HepG2 (cell line): ENCODE measurements at regions not wholly inside any gene's neighbourhood (a gene's known extent, or its start where the extent isn't known, plus 50 kb on each side); places are given as distances from the start of the nearest gene placed in this dataset.

Source experiments
- ATAC-seq: fragments of 200-7000 bp; cut with Tn5 transposase; 3 replicates; pipeline ENCODE4 v1.9.1; 2020; ENCODE audit warnings: mild to moderate bottlenecking, moderate library complexity
- BruUV-seq: library from RNA; stranded (reverse); fragments of 400-500 nt; replicated peaks from 2 replicates; lab custom pipeline; 2021; lab: Mats Ljungman, UMichigan
- CTCF ChIA-PET: fragments of 300-600 bp; formaldehyde crosslinking; extraction: SDS; loops from one replicate; lab custom pipeline; 2021; ENCODE audit warnings: low total read pairs, inconsistent platforms, low intra/inter-chr PET ratio; lab: Yijun Ruan, JAX
- POLR2A ChIA-PET: fragments of 350-600 bp; sonication (Branson Sonifier 250); formaldehyde crosslinking; loops from one replicate; lab custom pipeline; 2020; ENCODE audit warnings: antibody characterized with exemption, inconsistent platforms; lab: Yijun Ruan, JAX
- DNase-seq: peaks from one replicate; pipeline ENCODE4 v3.0.0-alpha.2; 2015; ENCODE audit warnings: low spot score
- FAIRE-seq: peaks from 3 replicates; lab custom pipeline; 2011; peaks lifted over from hg19 to GRCh38; lab: Jason Lieb, UNC
- H2AFZ ChIP-seq: one replicate; pipeline ENCODE4 v1.6.1; 2011; ENCODE audit warnings: low read length, inconsistent platforms
- H3K27ac ChIP-seq: fragments of 300-600 bp; 3 replicates; pipeline ENCODE4 v1.8.0; 2011; ENCODE audit warnings: mixed run types, mild to moderate bottlenecking, mixed read lengths, low read length, inconsistent platforms; ENCODE audit not compliant: insufficient read depth; ENCODE audit errors: extremely low read length
- H3K27me3 ChIP-seq, 2 experiments: fragments of 200-600 bp in 1 of 2; 2 replicates in 1 of 2; 3 replicates in 1 of 2; pipeline versions ENCODE4 v1.6.0 to v1.8.0; 2011; ENCODE audit warnings: low read length in 2 of 2, mild to moderate bottlenecking in 2 of 2, moderate library complexity in 2 of 2, inconsistent platforms in 1 of 2; ENCODE audit not compliant: insufficient read depth in 2 of 2, control insufficient read depth in 1 of 2
- H3K36me3 ChIP-seq, 2 experiments: fragments of 200-600 bp in 1 of 2; replicated peaks in 1 of 2; 2 replicates in 1 of 2; 3 replicates in 1 of 2; pipeline versions ENCODE4 v1.5.1 to v1.8.0; 2011; ENCODE audit warnings: low read length in 2 of 2, inconsistent platforms in 1 of 2; ENCODE audit not compliant: insufficient read depth in 2 of 2, control insufficient read depth in 1 of 2
- H3K4me1 ChIP-seq: 2 replicates; pipeline ENCODE4 v1.5.1; 2012; ENCODE audit warnings: low read length, inconsistent platforms; ENCODE audit not compliant: insufficient read depth
- H3K4me2 ChIP-seq: 2 replicates; pipeline ENCODE4 v1.6.0; 2011; ENCODE audit warnings: low read depth, low read length, inconsistent platforms
- H3K4me3 ChIP-seq, 3 experiments: fragments of 200-600 bp in 1 of 3; sonication (generic), shearing (Covaris generic) in 1 of 3; replicated peaks in 1 of 3; 2 replicates each; pipeline ENCODE4 v1.5.1; 2011 to 2016; ENCODE audit warnings: low read length in 3 of 3, inconsistent platforms in 2 of 3, low read depth in 2 of 3, mild to moderate bottlenecking in 2 of 3, control low read depth in 1 of 3, mixed read lengths in 1 of 3; ENCODE audit not compliant: insufficient read depth in 1 of 3
- H3K79me2 ChIP-seq: one replicate; pipeline ENCODE4 v1.6.1; 2011; ENCODE audit warnings: low read length, inconsistent platforms; ENCODE audit not compliant: insufficient read depth
- H3K9ac ChIP-seq: 2 replicates; pipeline ENCODE4 v1.6.0; 2011; ENCODE audit warnings: mild to moderate bottlenecking, low read depth, low read length, inconsistent platforms; ENCODE audit not compliant: insufficient read depth
- H3K9me3 ChIP-seq: 2 replicates; pipeline ENCODE4 v1.5.1; 2012; ENCODE audit warnings: mild to moderate bottlenecking, low read length
- H4K20me1 ChIP-seq: 2 replicates; pipeline ENCODE4 v1.6.0; 2011; ENCODE audit warnings: inconsistent platforms, mild to moderate bottlenecking, low read length, moderate library complexity; ENCODE audit not compliant: insufficient read depth
- CCAR2 ChIP-seq: fragments of 200-400 bp; formaldehyde crosslinking; optimal IDR thresholded peaks from 2 replicates; pipeline ENCODE3; 2018; ENCODE audit warnings: low read depth, mild to moderate bottlenecking, low read length, moderate library complexity
- LCORL ChIP-seq, 2 experiments: fragments of 450-650 bp in 1 of 2; sonication (generic) in 1 of 2; formaldehyde crosslinking in 1 of 2; IDR thresholded peaks; 2 replicates each; pipeline versions ENCODE4 v1.5.0 to v1.6.1; 2017 to 2020; ENCODE audit warnings: antibody characterized with exemption in 1 of 2, missing genetic modification reagents in 1 of 2
- MAF1 ChIP-seq: sonication (generic); formaldehyde crosslinking; IDR thresholded peaks from 2 replicates; pipeline ENCODE4 v1.5.0; 2020; ENCODE audit warnings: missing genetic modification reagents, borderline replicate concordance
- MED13 ChIP-seq: sonication (generic); formaldehyde crosslinking; IDR thresholded peaks from 2 replicates; pipeline ENCODE4 v1.5.0; 2020; ENCODE audit warnings: missing genetic modification reagents
- NAIF1 ChIP-seq: sonication (generic); formaldehyde crosslinking; IDR thresholded peaks from 2 replicates; pipeline ENCODE4 v1.5.0; 2020; ENCODE audit warnings: mild to moderate bottlenecking, missing genetic modification reagents, borderline replicate concordance
- ZNF296 ChIP-seq: sonication (generic); formaldehyde crosslinking; conservative IDR thresholded peaks from 2 replicates; pipeline ENCODE4 v1.5.0; 2020; ENCODE audit warnings: mild to moderate bottlenecking, missing genetic modification reagents
- ZNF547 ChIP-seq: sonication (generic); formaldehyde crosslinking; IDR thresholded peaks from 2 replicates; pipeline ENCODE4 v1.5.1; 2020; ENCODE audit warnings: mild to moderate bottlenecking, missing genetic modification reagents
- WGBS: methylation state at CpG from one replicate; pipeline ENCODE4 v1.1.6; 2017; ENCODE audit warnings: low lambda C conversion rate; 5-methylcytosine and 5-hydroxymethylcytosine counted together
- in situ Hi-C: cut with HindIII; loops from 2 replicates; pipeline ENCODE4 v1.10.0; 2017; ENCODE audit warnings: low pct_unique_long_range_greater_than_20kb; ENCODE audit not compliant: extremely low pct_ligation_motif_present
- intact Hi-C: fragments of 100-400 bp; cut with micrococcal nuclease; formaldehyde crosslinking; loops from one replicate; pipeline ENCODE4 v1.10.0; 2022; ENCODE audit not compliant: unreplicated experiment
- TF ChIP-seq, protein P1 (sequence below): sonication (generic); formaldehyde crosslinking; IDR thresholded peaks from 2 replicates; pipeline ENCODE4 v1.4.0; 2020; ENCODE audit warnings: missing genetic modification reagents
- TF ChIP-seq, protein P2 (sequence below): sonication (generic); formaldehyde crosslinking; IDR thresholded peaks from 2 replicates; pipeline ENCODE4 v1.5.0; 2020; ENCODE audit warnings: missing genetic modification reagents
- TF ChIP-seq, protein P3 (sequence below): sonication (generic); formaldehyde crosslinking; IDR thresholded peaks from 2 replicates; pipeline ENCODE4 v1.8.0; 2022; ENCODE audit warnings: mild to moderate bottlenecking, missing genetic modification reagents, moderate library complexity

DNA sequence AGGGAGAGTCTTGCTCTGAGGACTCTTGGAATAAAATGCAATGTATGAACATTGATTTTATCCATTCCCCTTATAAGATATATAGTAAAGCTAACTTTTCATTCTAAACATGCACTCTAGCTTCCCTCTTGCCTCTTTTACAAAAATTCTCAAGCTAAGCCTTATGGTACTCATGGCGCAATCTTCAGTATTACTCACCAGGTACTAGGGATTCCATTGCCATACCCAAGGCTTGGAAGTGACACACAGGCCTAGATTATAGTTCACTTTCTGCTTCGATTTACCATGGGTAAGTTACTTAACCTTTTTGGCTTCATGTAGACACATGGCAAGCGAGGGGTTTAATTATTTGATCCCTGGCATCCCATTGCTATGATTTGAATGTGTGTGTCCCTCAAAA is 331.5 kb downstream of the LRIG3 start:
- Histone ChIP-seq H4K20me1 (no peaks in the 10 kb centered on the region), H3K4me3 (no peak overlapping the region), H2AFZ (no peak overlapping the region), H3K9ac (no peak overlapping the region), H3K27me3 (no peaks in the 10 kb centered on the region), H3K79me2 (no peaks in the 10 kb centered on the region), H3K4me1 (no peaks in the 10 kb centered on the region), H3K4me2 (no peak overlapping the region), H3K36me3 (no peaks in the 10 kb centered on the region), H3K9me3 (no peaks in the 10 kb centered on the region), H3K27ac (no peak overlapping the region)
- no TSS peak for BruUV-seq
- ChIA-PET POLR2A (no interaction called here), CTCF (no interaction called here)
- FAIRE-seq (no peak), DNase-seq (no peak), ATAC-seq (no peak)
- in situ Hi-C loops (no loop called here), intact Hi-C loops (no loop called here)
- TF ChIP-seq NAIF1, result no peak
- TF ChIP-seq MED13 (CRISPR knock-in tag), result no peak
- TF ChIP-seq ZNF296, result no peak
- TF ChIP-seq, protein P1, sequence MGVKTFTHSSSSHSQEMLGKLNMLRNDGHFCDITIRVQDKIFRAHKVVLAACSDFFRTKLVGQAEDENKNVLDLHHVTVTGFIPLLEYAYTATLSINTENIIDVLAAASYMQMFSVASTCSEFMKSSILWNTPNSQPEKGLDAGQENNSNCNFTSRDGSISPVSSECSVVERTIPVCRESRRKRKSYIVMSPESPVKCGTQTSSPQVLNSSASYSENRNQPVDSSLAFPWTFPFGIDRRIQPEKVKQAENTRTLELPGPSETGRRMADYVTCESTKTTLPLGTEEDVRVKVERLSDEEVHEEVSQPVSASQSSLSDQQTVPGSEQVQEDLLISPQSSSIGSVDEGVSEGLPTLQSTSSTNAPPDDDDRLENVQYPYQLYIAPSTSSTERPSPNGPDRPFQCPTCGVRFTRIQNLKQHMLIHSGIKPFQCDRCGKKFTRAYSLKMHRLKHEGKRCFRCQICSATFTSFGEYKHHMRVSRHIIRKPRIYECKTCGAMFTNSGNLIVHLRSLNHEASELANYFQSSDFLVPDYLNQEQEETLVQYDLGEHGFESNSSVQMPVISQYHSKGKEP (CRISPR knock-in tag), result no peak
- TF ChIP-seq, protein P2, sequence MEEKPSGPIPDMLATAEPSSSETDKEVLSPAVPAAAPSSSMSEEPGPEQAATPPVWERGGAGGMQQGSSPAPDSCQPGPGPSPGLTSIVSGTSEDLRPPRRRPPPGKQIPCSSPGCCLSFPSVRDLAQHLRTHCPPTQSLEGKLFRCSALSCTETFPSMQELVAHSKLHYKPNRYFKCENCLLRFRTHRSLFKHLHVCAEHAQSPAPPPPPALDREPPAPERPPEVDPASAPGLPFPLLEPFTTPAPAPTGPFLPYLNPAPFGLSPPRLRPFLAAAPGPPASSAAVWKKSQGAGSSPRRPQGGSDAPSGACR (CRISPR knock-in tag), result no peak
- TF ChIP-seq CCAR2, result no peak
- no peak for TF ChIP-seq ZNF547 (CRISPR knock-in tag)
- TF ChIP-seq, protein P3, sequence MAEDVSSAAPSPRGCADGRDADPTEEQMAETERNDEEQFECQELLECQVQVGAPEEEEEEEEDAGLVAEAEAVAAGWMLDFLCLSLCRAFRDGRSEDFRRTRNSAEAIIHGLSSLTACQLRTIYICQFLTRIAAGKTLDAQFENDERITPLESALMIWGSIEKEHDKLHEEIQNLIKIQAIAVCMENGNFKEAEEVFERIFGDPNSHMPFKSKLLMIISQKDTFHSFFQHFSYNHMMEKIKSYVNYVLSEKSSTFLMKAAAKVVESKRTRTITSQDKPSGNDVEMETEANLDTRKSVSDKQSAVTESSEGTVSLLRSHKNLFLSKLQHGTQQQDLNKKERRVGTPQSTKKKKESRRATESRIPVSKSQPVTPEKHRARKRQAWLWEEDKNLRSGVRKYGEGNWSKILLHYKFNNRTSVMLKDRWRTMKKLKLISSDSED (CRISPR knock-in tag), result no peak
- no peak for TF ChIP-seq MAF1 (CRISPR knock-in tag)
- TF ChIP-seq LCORL (IDR thresholded peaks at IDR 0.05), result no peak
- TF ChIP-seq LCORL (CRISPR knock-in tag; IDR thresholded peaks at IDR 0.05), result no peak
- 32% methylated on average over 3 of the region's 3 CpGs for WGBS
